Right forelimb (tissue), 1 donor: ENCODE measurements at regions not wholly inside any gene's neighbourhood (a gene's known extent, or its start where the extent isn't known, plus 50 kb on each side); places are given as distances from the start of the nearest gene placed in this dataset.
"Not testable (repeated sequence)": the region's sequence is repeated elsewhere in the genome, so short reads cannot be mapped to it uniquely, and the experiment has no call there.

Experiments
- DNase-seq: peaks from one replicate; pipeline ENCODE4 v3.0.0-alpha.2; 2018

DNA sequence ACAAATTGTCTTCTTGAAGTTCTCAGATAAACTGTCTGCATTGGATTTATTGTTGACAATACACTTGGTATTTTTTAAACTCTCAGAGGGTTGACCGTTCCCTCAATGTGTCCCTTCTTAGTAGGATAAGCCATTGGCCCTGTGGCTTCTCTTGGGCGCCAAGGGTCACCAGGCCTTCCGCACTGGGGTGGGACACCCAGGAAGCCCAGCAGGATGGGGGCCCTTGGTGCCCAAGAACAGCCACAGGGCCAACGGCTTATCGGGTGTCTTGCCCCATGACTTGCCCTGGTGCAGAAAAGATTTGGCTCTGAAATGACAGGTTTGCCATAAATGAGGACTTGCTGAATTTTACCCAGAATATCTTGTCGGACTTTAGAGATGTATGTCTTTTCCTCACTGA, 375.0 kb downstream of the IRX2 start:
- no peak for DNase-seq

- DNase-seq = no peak
These were observed 375.7 kb downstream of the IRX2 start for GRCh38 chr5:2375757-2376250.

GRCh38 chr5:2375291-2375690, 376.2 kb downstream of the IRX2 start:
- DNase-seq = no peak

DNA sequence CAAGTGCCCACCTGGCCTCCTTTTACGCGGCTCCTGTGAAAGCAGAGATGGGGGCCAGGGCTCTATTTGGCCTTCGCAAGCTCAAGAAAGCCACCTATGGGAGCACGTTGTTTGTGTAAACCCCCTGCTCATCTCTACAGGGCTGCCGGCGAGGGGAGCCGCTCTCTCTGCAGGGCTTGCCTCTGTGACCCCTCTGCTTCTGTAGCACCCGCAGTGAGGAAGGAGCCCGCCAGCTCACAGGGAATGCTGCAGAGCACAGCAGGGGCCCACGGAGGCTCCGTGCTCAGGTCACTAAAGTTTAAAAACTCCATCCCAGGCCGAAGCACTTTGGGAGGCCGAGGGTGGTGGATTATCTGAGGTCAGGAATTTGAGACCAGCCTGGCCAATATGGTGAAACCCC, 376.8 kb downstream of the IRX2 start:
- no peak for DNase-seq

- no peak for DNase-seq
These were observed 377.8 kb downstream of the IRX2 start for GRCh38 chr5:2373631-2374030.

GRCh38 chr5:2371419-2371710, 380.1 kb downstream of the IRX2 start:
- DNase-seq = no peak

DNA sequence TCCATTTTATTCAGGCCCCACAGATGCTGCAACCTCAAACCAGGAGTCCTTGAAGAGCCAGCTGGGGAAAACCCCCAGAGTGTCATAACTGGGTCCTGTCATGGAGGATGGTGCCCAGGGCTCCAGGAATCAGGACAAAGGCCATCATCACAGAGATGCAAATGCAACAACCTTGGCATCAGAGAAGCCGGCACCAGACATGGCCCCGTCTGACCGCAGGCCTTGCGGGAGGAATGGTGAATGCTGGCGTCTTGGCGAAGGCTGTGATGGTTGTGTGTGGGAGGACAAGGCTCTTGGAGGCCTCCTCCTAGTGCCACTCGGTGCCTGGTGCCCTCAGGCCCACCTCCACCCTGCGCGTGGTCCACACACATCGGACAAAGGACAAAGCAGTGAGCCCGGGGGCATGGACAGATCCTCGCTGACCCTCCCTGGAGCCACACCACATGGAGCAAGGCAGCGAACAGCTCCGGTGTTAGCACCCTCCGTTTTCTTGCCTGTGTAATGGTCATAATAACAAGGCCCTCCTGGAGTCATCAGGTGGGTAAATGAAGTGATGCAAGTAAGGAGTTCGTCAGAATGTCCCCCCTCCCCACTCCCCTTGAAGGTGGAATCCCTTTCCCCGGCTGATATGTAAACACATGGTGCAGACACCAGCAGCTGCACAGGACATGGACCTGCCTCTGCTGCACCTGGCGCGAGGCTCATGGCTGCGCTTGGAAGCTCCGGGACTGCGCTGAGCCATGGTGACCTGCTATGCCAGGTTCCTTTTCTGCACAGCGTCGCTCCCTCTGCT, 380.7 kb downstream of the IRX2 start:
- DNase-seq = no peak

DNA sequence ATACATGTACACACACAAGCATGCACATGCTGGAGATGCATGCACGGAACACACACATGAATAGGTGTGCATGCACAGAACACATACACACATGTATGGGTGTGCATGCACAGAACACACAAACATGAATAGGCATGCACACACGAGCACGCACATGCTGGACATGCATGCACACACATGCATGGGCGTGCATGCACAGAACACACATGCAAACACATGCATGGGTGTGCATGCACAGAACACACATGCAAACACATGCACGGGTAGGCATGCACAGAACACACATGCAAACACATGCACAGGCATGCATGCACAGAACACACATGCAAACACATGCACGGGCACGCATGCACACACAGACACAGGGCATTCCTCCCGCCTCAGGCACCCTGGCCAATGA, 382.3 kb downstream of the IRX2 start:
- DNase-seq = no peak

DNA sequence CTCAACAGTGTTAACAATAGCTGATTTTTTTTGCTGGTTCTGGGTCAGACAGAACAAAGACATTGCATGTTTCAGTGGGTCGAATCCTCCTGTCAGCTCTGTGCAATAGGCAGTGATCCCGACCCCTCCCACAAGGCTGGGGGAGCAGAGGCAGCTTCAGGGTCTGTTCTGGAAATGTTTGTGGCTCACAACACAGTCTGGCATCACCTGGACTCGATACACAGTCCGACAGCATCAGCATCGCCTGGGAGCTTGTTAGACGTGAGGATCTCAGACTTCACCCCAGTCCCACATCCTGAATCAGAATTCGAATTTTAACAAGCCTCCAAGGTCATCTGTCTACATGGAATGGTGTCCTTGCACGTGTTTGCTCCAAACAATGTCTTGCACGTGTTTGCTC, 384.7 kb downstream of the IRX2 start:
- DNase-seq = no peak

DNA sequence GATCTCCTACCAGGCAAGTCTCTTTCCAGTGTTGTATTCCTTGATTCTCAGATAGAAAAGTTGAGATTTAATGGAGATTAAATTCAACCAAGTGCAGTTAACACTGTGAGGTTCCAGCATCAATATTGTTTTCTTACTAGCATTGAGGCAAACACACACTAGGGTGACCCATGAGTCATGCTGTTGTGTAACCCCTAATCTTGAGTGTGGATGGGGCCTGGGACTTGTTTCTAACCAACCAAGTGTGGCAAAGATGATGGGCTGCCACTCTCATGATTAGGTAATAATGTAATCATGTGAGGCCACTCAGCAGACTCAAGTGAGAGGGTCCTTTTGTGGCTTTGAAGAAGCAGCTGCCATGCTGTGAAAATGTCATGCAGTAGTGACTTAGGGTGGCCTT, 394.2 kb downstream of the IRX2 start:
- DNase-seq = no peak

GRCh38 chr5:2355859-2356258, 395.6 kb downstream of the IRX2 start:
- DNase-seq = no peak

GRCh38 chr5:2353871-2354440, 397.5 kb downstream of the IRX2 start:
- no peak for DNase-seq

DNA sequence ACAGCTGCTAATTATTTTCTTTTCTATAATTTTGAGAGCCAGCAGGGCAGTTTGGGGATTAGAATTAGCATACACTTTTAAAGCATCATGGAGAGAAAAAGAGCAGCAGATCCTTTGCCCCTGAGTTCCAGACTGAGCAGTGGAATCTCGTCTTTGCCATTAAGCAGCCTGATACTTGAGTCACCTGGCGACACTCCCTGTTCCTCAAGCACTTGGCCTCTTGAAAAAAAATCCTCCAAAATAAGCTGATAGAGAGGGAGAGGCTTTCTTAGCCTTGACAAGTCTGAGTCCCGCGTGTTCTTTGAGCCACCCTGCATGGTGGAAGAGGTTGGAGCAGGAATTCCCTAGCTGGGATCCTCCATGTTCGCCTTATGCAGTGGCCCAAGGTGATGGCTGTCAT, 398.3 kb downstream of the IRX2 start:
- DNase-seq = no peak

- no peak for DNase-seq
These were observed 399.2 kb downstream of the IRX2 start for GRCh38 chr5:2352101-2352861.

DNA sequence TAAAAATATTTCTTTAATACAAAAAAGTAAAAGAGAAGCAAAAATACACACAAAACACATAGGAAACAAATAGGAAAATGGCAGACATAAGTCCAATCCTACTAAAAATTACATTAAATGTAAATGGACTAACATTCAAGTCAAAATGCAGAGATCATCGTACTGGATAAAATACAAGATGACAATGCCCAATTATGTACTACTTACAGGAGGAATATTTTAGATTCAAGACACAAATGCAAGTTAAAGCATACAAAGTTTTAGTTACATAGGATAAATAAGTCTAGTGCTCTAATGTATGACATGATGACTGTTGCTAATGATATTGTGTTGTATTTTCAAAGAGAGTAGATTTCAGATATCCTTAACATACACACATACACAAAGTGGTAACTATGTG, 401.7 kb downstream of the IRX2 start:
- not testable (repeated sequence) for DNase-seq

GRCh38 chr5:2338686-2339085, 412.8 kb downstream of the IRX2 start:
- DNase-seq = no peak

GRCh38 chr5:2335733-2336515, 415.6 kb downstream of the IRX2 start:
- DNase-seq = no peak

GRCh38 chr5:2335125-2335732, 416.2 kb downstream of the IRX2 start:
- DNase-seq = no peak

DNA sequence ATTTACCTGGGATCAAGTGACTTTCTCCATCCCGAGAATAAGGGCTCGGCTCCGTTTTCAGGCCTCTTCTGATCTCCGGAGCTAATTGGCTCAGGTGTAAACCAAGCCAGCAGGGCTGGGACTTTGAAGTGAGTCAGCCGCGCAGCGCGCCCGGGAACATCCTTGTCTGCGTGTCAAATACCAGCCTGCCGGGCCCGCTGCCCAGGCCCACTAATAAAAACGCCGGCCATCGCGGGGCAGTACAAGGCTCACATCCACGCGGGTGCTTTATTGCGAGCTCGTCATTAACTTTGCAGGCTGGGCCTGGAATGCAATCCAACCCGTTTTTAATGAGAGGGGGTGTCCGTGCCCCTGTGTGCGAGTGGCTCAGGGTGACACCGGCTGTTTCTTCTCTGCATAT, 416.8 kb downstream of the IRX2 start:
- no peak for DNase-seq

DNA sequence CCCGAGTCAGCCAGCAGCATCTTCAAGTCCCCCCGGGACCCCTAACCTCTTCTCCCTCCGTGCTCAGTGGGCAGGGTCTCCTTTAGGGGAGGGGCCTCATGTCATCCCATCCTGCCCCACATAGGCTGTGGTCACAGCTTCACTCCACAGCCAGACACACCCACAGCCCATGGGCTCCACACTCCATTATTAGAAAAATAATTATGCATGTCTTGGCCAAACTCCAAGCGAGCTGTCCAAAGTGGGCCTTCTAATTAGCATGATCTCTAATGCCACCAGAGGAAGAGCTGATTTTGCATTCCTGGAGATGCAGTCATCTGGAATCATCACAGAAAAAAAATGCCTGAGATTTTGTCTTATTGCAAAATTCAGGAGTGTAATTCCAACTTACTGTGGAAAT, 418.2 kb downstream of the IRX2 start:
- no peak for DNase-seq

DNA sequence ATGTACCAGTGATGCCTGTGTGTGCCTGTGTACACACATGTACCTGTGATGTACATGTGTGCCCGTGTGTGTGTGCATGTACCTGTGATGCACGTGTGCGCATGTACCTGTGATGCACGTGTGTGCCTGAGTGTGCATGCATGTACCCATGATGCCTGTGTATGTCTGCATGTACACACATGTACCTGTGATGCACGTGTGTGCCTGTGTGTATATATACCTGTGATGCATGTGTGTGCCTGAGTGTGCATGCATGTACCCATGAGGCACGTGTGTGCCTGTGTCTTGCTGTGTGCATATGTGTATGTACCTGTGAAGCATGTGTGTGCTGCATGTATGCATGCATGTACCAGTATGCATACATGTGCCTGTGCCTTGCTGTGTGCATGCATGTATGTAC, 419.0 kb downstream of the IRX2 start:
- DNase-seq = no peak

DNA sequence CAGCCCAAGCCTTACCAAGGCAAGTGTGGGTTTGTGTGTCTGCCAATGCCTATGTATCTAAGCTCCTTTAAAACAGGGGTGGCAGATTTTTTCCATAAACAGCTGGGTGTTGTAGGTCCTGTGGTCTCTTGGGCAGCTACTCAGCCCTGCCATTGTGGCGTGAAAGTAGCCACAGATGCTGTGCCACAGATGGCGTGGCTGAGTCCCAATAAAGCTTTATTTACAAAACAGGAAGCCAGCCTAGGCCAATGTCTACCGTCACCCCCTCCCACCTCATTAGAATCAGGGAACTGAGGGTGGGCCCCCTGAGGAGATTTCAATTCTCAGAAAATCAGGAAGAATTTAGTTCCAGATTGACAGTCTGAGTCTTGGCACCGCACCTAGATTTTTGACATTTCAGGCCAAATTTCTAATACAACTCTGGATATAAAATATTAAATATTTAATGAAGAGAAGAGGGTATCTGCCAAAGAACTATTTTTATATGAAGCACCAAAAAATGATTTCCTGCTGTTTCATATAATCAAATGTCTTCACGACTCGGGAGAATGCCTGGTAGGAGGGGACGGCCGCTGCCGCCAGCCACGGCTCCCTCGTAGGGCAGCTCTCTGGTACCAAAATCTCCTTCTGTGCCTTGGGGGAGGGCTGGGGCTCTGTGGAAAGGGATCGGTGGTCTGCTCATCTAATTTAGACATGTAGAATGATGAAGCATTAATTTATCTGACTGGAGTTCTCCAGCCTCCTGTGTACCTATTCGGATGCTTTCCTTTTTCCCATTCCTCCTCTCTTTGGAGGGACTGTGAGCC, 420.9 kb downstream of the IRX2 start:
- no peak for DNase-seq
